Activated naive CD8-positive, alpha-beta T cell treated with anti-CD3 and anti-CD28 coated beads, Interleukin-2, amount 10 ng/mL, durations not matched to agents 7 days and 5 days (primary cell): ENCODE measurements at regions not wholly inside any gene's neighbourhood (a gene's known extent, or its start where the extent isn't known, plus 50 kb on each side); places are given as distances from the start of the nearest gene placed in this dataset.

Experiments
- ATAC-seq: fragments of 150-1000 bp; cut with Tn5 transposase; one replicate; pipeline ENCODE4 v1.10.0; 2021; ENCODE audit warnings: low read depth, moderate library complexity
- POLR2A ChIA-PET: fragments of 350-600 bp; sonication (Branson Sonifier 250); formaldehyde crosslinking; loops from one replicate; lab custom pipeline; 2021; ENCODE audit warnings: antibody characterized with exemption; lab: Charles Lee
- DNase-seq: peaks from one replicate; pipeline ENCODE4 v3.0.0; 2021
- H3K27ac Mint-ChIP-seq: one replicate; pipeline ENCODE4 v1.8.0; 2022; ENCODE audit warnings: mild to moderate bottlenecking, mixed read lengths
- H3K27me3 Mint-ChIP-seq: one replicate; pipeline ENCODE4 v1.8.0; 2022; ENCODE audit warnings: mild to moderate bottlenecking, moderate library complexity, mixed read lengths
- H3K36me3 Mint-ChIP-seq: one replicate; pipeline ENCODE4 v1.8.0; 2021; ENCODE audit warnings: mild to moderate bottlenecking, mixed read lengths
- H3K4me1 Mint-ChIP-seq: one replicate; pipeline ENCODE4 v1.8.0; 2021; ENCODE audit warnings: mixed read lengths
- H3K4me3 Mint-ChIP-seq: one replicate; pipeline ENCODE4 v1.8.0; 2022; ENCODE audit warnings: mild to moderate bottlenecking, moderate library complexity, mixed read lengths
- H3K9me3 Mint-ChIP-seq: one replicate; pipeline ENCODE4 v1.8.0; 2021; ENCODE audit warnings: mixed read lengths

DNA sequence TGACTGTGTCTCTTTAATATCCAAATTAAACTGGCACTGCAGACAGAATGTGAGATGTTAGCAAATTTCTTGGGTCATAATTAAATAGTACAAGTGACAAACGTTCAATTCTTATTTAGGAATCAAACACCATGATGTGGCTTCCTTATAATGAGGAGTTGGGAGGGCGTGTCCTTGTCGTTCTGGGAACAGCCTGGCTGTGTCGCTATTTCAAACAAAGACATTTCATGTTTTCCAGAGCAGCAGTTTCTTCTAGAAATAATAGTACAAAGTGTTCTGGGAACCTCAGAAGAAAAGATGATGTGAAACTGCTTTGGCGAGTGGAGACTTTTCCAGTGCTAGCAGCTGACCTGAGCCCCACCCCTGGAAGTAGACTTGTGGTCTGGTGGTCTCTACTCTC, 301.7 kb upstream of the N4BP1 start:
- DNase-seq: no peak
- Mint-ChIP-seq H3K9me3 (no peaks in the 10 kb centered on the region), H3K36me3 (no peaks in the 10 kb centered on the region), H3K4me3 (no peak overlapping the region), H3K27ac (no peak overlapping the region), H3K4me1 (no peaks in the 10 kb centered on the region), H3K27me3 (no peaks in the 10 kb centered on the region)
- no peak for ATAC-seq
- POLR2A ChIA-PET: no interaction called here

DNA sequence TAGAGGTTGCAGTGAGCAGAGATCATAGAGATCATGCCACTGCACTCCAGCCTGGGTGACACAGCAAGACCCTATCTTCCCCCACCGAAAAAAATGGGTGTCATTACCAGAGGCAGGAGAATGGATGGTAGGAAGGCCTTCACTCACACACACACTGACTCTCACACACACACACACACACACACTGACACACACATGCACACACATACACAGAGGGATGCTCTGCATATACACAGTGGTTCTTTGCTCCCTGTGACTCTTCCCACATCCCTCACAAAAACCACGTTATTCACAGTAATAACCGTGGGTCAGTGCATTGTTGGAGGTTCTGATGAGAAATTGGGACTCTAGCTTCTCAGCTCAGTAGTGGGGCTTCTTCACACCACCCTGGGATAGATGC, 300.2 kb upstream of the N4BP1 start:
- DNase-seq (no peak), ATAC-seq (no peak)
- POLR2A ChIA-PET: no interaction called here
- Mint-ChIP-seq H3K4me1 (no peaks in the 10 kb centered on the region), H3K27me3 (no peaks in the 10 kb centered on the region), H3K36me3 (no peaks in the 10 kb centered on the region), H3K4me3 (no peak overlapping the region), H3K9me3 (no peaks in the 10 kb centered on the region), H3K27ac (no peak overlapping the region)

DNA sequence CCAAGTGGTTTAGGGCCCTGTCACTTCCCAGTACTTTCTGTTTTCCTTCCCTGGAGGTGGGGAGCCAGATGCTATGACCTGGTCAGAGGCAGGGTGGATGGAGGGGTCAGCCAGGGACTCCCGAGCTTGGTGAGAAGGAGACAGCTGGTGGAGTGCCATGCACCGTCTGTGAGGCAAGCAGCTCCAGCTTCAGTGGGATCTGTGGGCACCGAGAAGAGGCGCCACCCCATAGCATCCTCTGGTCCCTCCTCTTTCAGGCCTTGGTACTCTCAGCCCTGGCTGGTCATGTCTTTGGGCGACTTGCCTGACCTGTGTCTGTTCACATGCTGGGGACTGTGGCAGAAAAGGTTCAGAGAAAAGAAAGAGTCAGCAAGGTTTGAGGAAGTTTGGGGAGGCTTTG, 299.3 kb upstream of the N4BP1 start:
- ATAC-seq (no peak), DNase-seq (no peak)
- Mint-ChIP-seq H3K27me3 (no peaks in the 10 kb centered on the region), H3K27ac (no peak overlapping the region), H3K4me3 (no peak overlapping the region), H3K4me1 (no peaks in the 10 kb centered on the region), H3K36me3 (no peaks in the 10 kb centered on the region), H3K9me3 (no peaks in the 10 kb centered on the region)
- POLR2A ChIA-PET: no interaction called here

DNA sequence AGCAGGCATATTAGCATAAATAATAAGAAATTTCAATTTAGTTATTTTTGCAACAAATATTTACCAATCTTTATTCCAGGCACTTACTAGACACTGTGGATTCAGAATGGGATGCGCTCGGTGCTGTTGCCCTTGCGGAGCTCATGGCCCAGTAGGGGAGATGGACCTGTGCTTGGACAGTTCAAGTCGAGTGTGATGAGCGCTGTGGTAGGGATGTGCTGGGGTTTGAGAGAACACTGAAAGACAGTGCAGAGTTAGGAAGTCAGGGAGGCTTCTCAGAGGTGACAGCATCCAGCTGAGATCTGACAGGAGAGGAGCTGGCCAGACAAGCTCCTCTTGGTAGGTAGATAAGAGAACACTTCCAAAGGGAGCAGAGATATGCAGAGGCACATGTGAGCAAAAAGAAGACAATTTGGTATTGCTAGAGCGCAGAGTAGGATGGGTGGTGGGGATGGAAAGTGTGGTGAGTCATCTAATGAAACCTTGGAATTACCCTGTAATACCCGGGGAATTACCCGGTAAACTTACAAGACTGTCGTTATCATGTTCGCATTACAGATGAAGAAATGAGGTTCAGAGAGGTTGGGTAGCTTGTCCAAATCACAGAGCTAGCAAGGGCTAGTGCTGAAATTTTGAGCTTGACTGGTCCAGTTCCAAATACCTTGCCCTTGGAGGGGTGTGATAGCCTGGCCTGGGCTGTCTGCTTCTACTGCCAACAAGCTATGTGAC, 298.1 kb upstream of the N4BP1 start:
- POLR2A ChIA-PET: no interaction called here
- H3K9me3 Mint-ChIP-seq: no peaks in the 10 kb centered on the region
- no peak overlapping the region for H3K4me3 Mint-ChIP-seq
- H3K27ac Mint-ChIP-seq: no peak overlapping the region
- ATAC-seq (no peak), DNase-seq (no peak)
- no peaks in the 10 kb centered on the region for H3K4me1 Mint-ChIP-seq
- H3K27me3 Mint-ChIP-seq: no peaks in the 10 kb centered on the region
- no peaks in the 10 kb centered on the region for H3K36me3 Mint-ChIP-seq

DNA sequence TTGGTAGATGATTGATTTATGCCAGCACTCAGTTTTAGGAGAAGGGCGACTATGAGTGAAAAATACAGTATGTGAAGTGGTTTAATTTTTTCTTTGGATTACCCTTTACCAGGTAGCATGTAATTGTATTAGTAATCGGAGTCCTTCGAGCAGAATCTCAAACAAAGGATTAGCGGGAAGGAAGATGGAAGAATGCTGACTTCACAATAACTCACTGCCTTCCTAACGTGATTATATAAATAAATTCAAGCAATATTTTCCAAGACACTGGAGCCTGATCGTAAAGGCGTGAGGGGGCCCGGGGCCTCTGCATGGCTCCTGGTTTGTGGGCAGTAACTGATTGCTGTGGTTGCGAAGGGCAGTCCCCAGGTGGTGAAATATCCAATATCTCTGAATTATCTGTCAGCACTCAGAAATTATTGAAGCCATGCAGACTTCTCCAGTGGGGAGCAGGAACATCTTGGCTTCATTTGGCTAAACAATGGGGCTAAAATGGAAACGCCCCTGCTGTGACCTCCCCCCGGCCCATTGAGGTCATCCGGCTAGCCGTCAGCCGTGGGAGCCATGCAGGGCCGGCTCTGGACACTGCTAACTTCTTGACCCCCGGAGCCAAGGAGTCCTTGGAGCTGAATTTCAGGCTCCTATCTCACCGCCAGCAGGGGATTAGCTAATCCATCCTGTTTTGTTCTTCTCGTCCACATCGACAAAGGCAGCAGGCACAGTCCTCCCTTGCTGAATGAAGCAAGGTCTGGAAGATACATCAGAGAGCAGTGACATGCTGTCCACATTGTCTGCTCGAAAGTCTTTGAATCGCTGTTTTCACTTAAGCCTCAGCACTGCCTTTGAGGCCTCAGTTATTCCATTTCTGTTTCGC, 295.9 kb upstream of the N4BP1 start:
- Mint-ChIP-seq H3K36me3 (no peaks in the 10 kb centered on the region), H3K9me3 (no peaks in the 10 kb centered on the region), H3K27ac (no peak overlapping the region), H3K4me3 (no peak overlapping the region), H3K27me3 (no peaks in the 10 kb centered on the region), H3K4me1 (no peaks in the 10 kb centered on the region)
- no peak for ATAC-seq
- DNase-seq: no peak
- POLR2A ChIA-PET: no interaction called here

DNA sequence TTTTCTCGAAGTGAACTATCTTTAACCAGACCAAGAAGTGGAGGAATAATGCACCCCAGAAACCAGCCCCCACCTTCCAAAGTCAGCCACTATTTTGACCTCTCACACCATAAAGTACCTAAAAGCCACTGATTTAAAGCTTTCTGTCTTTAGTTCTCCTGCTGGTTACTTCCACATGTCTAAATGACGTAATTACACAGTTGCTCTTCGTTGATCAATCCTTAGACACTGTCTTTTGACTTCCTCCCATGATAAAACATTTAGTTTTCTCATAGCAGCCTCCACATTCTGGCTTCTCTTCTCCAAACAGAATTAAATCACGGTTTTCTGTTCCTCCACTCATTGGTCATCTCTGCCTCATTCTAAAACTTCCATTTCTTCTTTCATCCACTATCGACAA, 294.4 kb upstream of the N4BP1 start:
- POLR2A ChIA-PET: no interaction called here
- Mint-ChIP-seq H3K9me3 (no peaks in the 10 kb centered on the region), H3K4me1 (no peaks in the 10 kb centered on the region), H3K4me3 (no peak overlapping the region), H3K36me3 (no peaks in the 10 kb centered on the region), H3K27me3 (no peaks in the 10 kb centered on the region), H3K27ac (no peak overlapping the region)
- no peak for DNase-seq
- ATAC-seq: no peak

DNA sequence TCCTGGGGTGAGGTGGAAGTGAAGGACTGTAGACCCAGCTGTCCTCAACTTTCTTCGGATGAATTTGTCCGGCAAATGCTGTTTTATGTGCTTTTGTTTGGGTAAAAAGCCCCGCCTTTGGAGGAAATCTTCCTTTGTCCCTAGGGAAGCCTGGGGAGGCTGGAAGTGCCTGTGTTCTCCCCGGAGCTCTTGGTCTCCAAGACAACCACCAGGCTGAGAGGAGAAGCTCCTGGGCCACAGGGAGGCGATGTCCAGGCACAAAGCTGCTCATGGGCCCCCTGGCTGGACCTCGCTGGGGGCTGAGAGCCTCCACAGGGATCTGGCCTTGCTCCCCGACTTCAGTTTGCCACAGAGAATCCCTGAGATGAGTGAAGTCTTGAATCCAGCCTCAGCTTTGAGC, 293.1 kb upstream of the N4BP1 start:
- DNase-seq: no peak
- H3K9me3 Mint-ChIP-seq: no peaks in the 10 kb centered on the region
- H3K4me1 Mint-ChIP-seq: no peaks in the 10 kb centered on the region

DNA sequence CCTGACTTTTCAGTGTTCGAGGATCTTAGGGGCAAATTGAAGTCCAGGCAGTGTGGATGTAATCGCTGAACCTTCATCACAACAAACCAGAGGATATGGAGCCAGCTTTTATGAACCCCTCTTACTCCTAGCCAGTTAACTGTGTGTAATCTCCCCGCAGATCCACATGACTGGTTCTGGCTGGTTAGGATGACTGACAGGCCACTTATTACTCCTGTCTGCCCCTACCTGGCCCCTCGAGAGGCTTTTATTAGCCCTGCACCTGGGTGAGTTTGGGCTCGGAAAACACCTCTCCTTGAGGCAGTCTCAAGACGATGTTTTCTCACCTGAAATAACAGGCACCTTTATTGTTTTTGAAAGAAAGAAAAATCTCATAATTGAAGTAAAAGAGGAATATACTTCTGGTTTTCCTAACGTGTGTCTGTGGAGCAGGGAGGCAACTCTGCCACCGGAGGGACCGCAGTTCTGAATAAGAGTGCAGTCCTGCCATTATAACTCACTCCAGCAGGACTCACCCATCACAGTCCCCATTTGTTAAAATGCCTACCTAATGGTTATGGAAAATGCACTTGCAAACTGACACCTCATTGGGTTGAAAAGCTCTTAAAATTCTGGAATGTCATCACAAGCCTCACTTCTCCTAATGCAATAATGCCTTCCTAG, 291.9 kb upstream of the N4BP1 start:
- H3K27me3 Mint-ChIP-seq: no peaks in the 10 kb centered on the region
- no peak overlapping the region for H3K4me3 Mint-ChIP-seq
- POLR2A ChIA-PET: no interaction called here
- no peak for ATAC-seq
- H3K27ac Mint-ChIP-seq: no peak overlapping the region
- no peaks in the 10 kb centered on the region for H3K9me3 Mint-ChIP-seq
- no peaks in the 10 kb centered on the region for H3K36me3 Mint-ChIP-seq
- no peak for DNase-seq
- no peaks in the 10 kb centered on the region for H3K4me1 Mint-ChIP-seq

More for the DNA sequence above, 293.1 kb upstream of the N4BP1 start:
- Mint-ChIP-seq H3K36me3 (no peaks in the 10 kb centered on the region), H3K4me3 (no peak overlapping the region), H3K27me3 (no peaks in the 10 kb centered on the region), H3K27ac (no peak overlapping the region)
- POLR2A ChIA-PET: no interaction called here
- no peak for ATAC-seq

DNA sequence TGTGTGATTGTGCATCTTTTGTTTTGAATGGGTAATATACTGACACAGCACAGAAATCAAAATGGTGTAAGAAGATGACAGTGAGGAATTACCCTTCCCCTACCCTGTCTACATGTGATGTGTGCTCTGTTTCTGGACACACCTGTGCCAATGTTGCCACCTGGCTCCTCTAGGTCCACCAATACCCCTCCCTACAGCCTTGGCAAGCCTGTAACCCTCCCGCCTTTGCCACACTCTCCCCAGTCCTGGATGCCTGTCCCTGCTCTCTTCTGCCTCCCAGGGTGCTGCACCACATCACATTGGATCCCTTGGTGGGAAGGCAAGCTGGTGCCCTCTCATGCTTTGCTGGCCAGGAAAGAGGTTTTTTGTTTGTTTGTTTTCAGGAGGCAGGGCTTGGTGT, 289.5 kb upstream of the N4BP1 start:
- H3K27ac Mint-ChIP-seq: no peak overlapping the region
- no peak for ATAC-seq
- DNase-seq: no peak
- H3K27me3 Mint-ChIP-seq: no peaks in the 10 kb centered on the region
- no peaks in the 10 kb centered on the region for H3K4me1 Mint-ChIP-seq
- no peaks in the 10 kb centered on the region for H3K36me3 Mint-ChIP-seq
- POLR2A ChIA-PET: no interaction called here
- H3K4me3 Mint-ChIP-seq: no peak overlapping the region
- no peaks in the 10 kb centered on the region for H3K9me3 Mint-ChIP-seq

DNA sequence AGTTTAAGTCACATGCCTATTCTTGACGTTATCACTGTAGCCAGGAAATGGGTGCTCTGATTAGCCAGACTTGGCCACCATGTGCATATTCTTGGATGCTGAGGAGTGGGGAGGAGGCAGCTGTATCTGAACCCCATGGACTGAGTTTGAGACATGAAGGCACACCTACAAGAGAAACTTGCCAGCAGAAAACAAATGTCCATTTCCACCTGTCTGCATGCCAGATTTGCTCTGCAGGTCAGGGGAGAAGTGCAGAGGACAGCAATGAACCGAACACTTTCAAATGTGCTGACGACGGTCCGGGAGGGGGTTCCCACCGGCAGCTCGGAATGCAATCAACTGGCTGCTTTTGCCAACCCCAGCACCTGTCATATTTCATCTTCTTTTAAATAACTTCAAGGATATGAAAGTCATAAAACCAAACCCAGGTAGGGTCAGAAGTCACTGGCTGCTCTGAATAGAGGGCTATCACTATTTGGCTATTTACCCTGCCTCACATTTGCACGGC, 287.8 kb upstream of the N4BP1 start:
- Mint-ChIP-seq H3K36me3 (no peaks in the 10 kb centered on the region), H3K27me3 (no peaks in the 10 kb centered on the region), H3K4me3 (no peak overlapping the region), H3K9me3 (no peaks in the 10 kb centered on the region), H3K4me1 (no peaks in the 10 kb centered on the region), H3K27ac (no peak overlapping the region)
- ATAC-seq: no peak
- DNase-seq: no peak
- POLR2A ChIA-PET: no interaction called here

DNA sequence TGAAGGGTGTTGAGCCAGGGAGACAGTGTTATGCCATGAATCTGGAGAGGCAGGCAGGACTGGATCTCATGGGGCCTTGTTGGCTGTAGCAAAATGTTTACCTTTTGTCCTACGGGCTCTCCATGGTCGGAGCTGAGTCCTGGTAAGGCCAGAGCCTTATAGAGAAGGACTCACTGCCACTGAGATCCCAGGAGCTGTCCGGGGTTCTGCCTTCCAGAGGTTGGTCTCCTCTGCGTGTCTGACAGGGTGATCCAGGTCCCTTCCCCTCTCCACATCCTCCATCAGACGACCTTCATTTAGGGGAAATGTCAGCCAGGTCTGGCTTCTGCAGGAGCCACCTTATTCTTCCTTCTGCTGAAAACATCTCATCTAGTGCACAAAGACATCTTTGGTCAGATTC, 285.2 kb upstream of the N4BP1 start:
- DNase-seq (no peak), ATAC-seq (no peak)
- Mint-ChIP-seq H3K36me3 (no peaks in the 10 kb centered on the region), H3K27ac (no peak overlapping the region), H3K27me3 (no peaks in the 10 kb centered on the region), H3K4me1 (no peaks in the 10 kb centered on the region), H3K4me3 (no peak overlapping the region), H3K9me3 (no peaks in the 10 kb centered on the region)
- POLR2A ChIA-PET: no interaction called here

DNA sequence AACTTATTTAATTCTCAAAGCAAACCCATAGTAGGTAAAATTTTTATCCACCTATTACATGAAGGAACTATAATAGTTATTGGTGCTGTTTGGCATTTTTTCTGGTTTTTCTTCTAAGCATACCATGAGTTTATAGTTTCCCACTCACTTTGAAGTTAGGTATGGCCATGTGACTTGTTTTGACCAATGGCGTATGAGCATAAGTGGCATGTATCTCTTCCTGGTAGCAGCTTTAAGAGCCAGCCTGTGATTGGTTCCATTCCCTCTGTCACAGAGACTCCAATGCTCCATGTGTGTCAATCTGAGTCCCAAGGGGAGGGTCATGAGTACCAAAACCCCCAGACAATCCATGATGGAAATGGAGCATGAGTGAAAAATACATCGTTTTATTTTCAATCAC, 282.9 kb upstream of the N4BP1 start:
- Mint-ChIP-seq H3K4me1 (no peaks in the 10 kb centered on the region), H3K4me3 (no peak overlapping the region), H3K36me3 (no peaks in the 10 kb centered on the region), H3K9me3 (no peaks in the 10 kb centered on the region), H3K27ac (no peak overlapping the region), H3K27me3 (no peaks in the 10 kb centered on the region)
- DNase-seq (no peak), ATAC-seq (no peak)
- POLR2A ChIA-PET: no interaction called here

DNA sequence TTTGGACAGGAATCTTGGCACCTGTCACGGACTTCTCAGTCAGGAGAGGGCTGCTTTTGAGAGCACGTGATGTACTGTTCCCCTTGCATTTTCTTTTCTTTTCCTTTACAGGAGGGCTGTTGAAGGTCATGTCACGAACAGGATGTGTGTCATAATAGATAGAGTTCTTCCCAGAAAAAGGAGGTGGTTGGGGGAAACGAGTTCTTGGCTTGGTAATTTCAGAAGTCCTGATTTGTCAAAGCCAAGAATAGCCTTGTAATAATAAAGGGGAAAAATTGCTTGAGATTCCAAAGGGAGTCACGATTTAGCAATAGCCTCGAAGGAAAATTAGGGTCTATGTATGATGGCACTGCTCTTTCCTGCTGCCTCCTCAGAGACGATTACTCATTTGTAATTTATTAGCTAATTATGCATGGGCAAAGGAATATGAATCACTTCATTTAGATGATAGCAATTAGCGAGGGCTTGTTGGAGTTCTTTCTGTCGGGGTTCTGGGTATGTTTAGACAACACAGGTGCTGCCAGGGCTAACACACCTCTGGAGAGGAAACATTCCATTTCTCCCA, 277.7 kb upstream of the N4BP1 start:
- Mint-ChIP-seq H3K4me3 (no peak overlapping the region), H3K36me3 (no peaks in the 10 kb centered on the region), H3K27ac (no peak overlapping the region), H3K27me3 (no peaks in the 10 kb centered on the region), H3K4me1 (no peaks in the 10 kb centered on the region), H3K9me3 (no peaks in the 10 kb centered on the region)
- POLR2A ChIA-PET: no interaction called here
- DNase-seq (no peak), ATAC-seq (no peak)
